T-cell (primary cell): ENCODE measurements at regions not wholly inside any gene's neighbourhood (a gene's known extent, or its start where the extent isn't known, plus 50 kb on each side); places are given as distances from the start of the nearest gene placed in this dataset.

Source experiments
- ATAC-seq, 4 experiments: fragments of 200-7000 bp in 3 of 4; fragments of 150-1000 bp in 1 of 4; cut with Tn5 transposase; replicated peaks in 1 of 4; 1 replicate in 3 of 4; 2 replicates in 1 of 4; pipeline ENCODE4 v1.10.0; 2021; ENCODE audit warnings: moderate library complexity in 3 of 4, mild to moderate bottlenecking in 2 of 4, moderate number of reproducible peaks in 1 of 4
- CTCF ChIA-PET, 2 donors: fragments of 300-600 bp; sonication (Branson Sonifier 250); formaldehyde crosslinking; loops; one replicate each; lab custom pipeline; 2022; ENCODE audit warnings: antibody characterized with exemption in 2 of 2; lab: Charles Lee
- POLR2A ChIA-PET, 2 donors: fragments of 300-600 bp; sonication (Branson Sonifier 250); formaldehyde crosslinking; loops; one replicate each; lab custom pipeline; 2022; ENCODE audit warnings: antibody characterized with exemption in 2 of 2; lab: Charles Lee
- DNase-seq, 35 experiments: peaks; one replicate each; pipeline versions ENCODE4 v3.0.0 to v3.0.0-alpha.2; 2013 to 2023
- H3K27ac ChIP-seq: one replicate; pipeline ENCODE4 v1.5.1; 2013; ENCODE audit warnings: low read length
- H3K27me3 ChIP-seq, 2 experiments: replicated peaks in 1 of 2; 1 replicate in 1 of 2; 2 replicates in 1 of 2; pipeline versions ENCODE4 v1.6.1 to v1.7.0; 2013; ENCODE audit warnings: low read length in 1 of 2, mixed read lengths in 1 of 2; ENCODE audit not compliant: control insufficient read depth in 2 of 2, insufficient read depth in 2 of 2; ENCODE audit errors: extremely low read depth in 1 of 2
- H3K36me3 ChIP-seq, 2 donors: 1 replicate in 1 of 2; 2 replicates in 1 of 2; pipeline versions ENCODE4 v1.6.1 to v1.7.0; 2013; ENCODE audit warnings: low read length in 1 of 2; ENCODE audit not compliant: control insufficient read depth in 2 of 2, insufficient read depth in 1 of 2; ENCODE audit errors: extremely low read depth in 1 of 2
- H3K4me1 ChIP-seq, 2 experiments: 1 replicate in 1 of 2; 2 replicates in 1 of 2; pipeline versions ENCODE4 v1.6.1 to v1.7.0; 2013; ENCODE audit warnings: low read length in 2 of 2, mixed read lengths in 1 of 2; ENCODE audit not compliant: insufficient read depth in 2 of 2, control insufficient read depth in 1 of 2; ENCODE audit errors: extremely low read depth in 1 of 2
- H3K4me3 ChIP-seq, 2 donors: 1 replicate in 1 of 2; 2 replicates in 1 of 2; pipeline versions ENCODE4 v1.5.1 to v1.7.0; 2013; ENCODE audit warnings: mild to moderate bottlenecking in 2 of 2, low read length in 1 of 2, moderate library complexity in 1 of 2; ENCODE audit not compliant: control insufficient read depth in 1 of 2; ENCODE audit errors: extremely low read depth in 1 of 2
- H3K9me3 ChIP-seq: 2 replicates; pipeline ENCODE4 v1.7.0; 2013
- H3K27ac Mint-ChIP-seq, 2 donors: one replicate each; pipeline ENCODE4 v1.8.0; 2020 to 2021; ENCODE audit warnings: mild to moderate bottlenecking in 2 of 2, mixed read lengths in 2 of 2
- H3K27me3 Mint-ChIP-seq, 2 donors: one replicate each; pipeline ENCODE4 v1.8.0; 2021 to 2022; ENCODE audit warnings: mixed read lengths in 2 of 2
- H3K36me3 Mint-ChIP-seq: one replicate; pipeline ENCODE4 v1.8.0; 2021; ENCODE audit warnings: mixed read lengths
- H3K4me1 Mint-ChIP-seq, 3 donors: one replicate each; pipeline ENCODE4 v1.8.0; 2020 to 2022; ENCODE audit warnings: mixed read lengths in 3 of 3, mild to moderate bottlenecking in 1 of 3
- H3K4me3 Mint-ChIP-seq, 3 donors: one replicate each; pipeline ENCODE4 v1.8.0; 2020 to 2022; ENCODE audit warnings: mild to moderate bottlenecking in 3 of 3, mixed read lengths in 3 of 3, moderate library complexity in 3 of 3
- H3K9me3 Mint-ChIP-seq, 3 donors: one replicate each; pipeline ENCODE4 v1.8.0; 2020 to 2022; ENCODE audit warnings: mixed read lengths in 3 of 3
- WGBS: methylation state at CpG from one replicate; pipeline ENCODE4 v1.1.5; 2013; ENCODE audit warnings: missing lambda C conversion rate; ENCODE audit not compliant: insufficient coverage; 5-methylcytosine and 5-hydroxymethylcytosine counted together

DNA sequence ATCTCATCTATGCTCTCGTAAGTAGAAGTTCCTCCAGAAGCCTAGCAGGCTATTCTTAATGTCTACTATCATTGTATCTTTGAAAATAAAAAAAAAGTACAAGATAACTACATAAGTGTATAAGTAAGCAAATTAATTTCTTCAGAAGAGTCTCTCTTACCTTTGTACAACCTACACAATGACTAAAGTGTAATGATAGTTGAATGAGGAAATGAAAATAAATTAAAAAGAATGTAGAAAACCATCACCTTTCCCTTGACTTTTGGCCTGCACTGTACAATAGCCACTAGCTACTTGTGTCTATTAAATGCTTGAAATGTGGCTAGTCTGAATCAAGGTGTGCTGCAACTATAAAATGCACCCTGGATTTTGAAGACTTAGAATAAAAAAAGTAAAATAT, 229.9 kb upstream of the FOXN3 start:
- H3K27ac ChIP-seq, result no peak overlapping the region
- Mint-ChIP-seq H3K36me3 (no peaks in the 10 kb centered on the region), H3K9me3 (no peaks in the 10 kb centered on the region), H3K4me3 (no peak overlapping the region), H3K27me3 (no peaks in the 10 kb centered on the region), H3K4me1 (peaks cover 16 to 24% (median 23%) of the 10 kb centered on the region in 3 donors), H3K27ac (no peak overlapping the region)
- WGBS, result no CpG with 5 or more reads among the region's 1 CpG
- H3K27me3 ChIP-seq, result peaks cover 0 to 4% of the 10 kb centered on the region in 2 experiments
- DNase-seq (no peak), ATAC-seq (no peak)
- H3K36me3 ChIP-seq, result no peaks in the 10 kb centered on the region
- ChIA-PET CTCF (no interaction called here), POLR2A (no interaction called here)
- H3K9me3 ChIP-seq, result no peaks in the 10 kb centered on the region
- peaks cover under 1% of the 10 kb centered on the region in 2 experiments for H3K4me1 ChIP-seq
- no peak overlapping the region for H3K4me3 ChIP-seq

DNA sequence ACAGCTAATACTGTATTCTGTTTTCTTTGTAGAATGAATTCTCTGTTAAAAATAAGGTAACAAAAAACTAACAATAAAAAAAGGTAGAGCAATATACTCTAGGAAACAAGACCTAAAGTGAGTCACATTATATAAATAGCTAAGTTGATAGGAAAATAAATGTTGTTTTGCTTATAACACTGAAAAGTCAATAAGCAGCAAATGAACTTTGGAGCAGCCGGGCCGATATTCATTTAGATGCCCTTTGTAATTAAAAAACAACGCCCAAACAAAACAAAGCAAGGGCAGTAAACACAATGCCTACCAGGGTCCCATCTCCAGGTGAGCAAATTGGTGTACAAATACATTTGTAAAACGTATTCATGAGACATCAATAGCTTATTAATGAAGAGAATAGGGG, 227.6 kb upstream of the FOXN3 start:
- ChIA-PET POLR2A (no interaction called here), CTCF (interaction anchor here in 1 of 2 donors (1.1 kb wide), 1 partner anchor 603 kb away, joined by 4 read pairs; no protein-coding TSS in a partner anchor)
- Mint-ChIP-seq H3K9me3 (no peaks in the 10 kb centered on the region), H3K4me3 (no peak overlapping the region), H3K36me3 (no peaks in the 10 kb centered on the region), H3K27ac (no peak overlapping the region), H3K27me3 (no peaks in the 10 kb centered on the region), H3K4me1 (peaks cover 28 to 37% (median 30%) of the 10 kb centered on the region in 3 donors)
- H3K36me3 ChIP-seq, result no peaks in the 10 kb centered on the region
- no peak overlapping the region for H3K4me3 ChIP-seq
- peaks cover 3 to 7% of the 10 kb centered on the region in 2 experiments for H3K4me1 ChIP-seq
- no peak overlapping the region for H3K27ac ChIP-seq
- H3K9me3 ChIP-seq, result no peaks in the 10 kb centered on the region
- H3K27me3 ChIP-seq, result peaks cover 0 to 4% of the 10 kb centered on the region in 2 experiments
- DNase-seq (no peak), ATAC-seq (no peak)
- WGBS, result 100% methylated on average over 2 of the region's 4 CpGs

DNA sequence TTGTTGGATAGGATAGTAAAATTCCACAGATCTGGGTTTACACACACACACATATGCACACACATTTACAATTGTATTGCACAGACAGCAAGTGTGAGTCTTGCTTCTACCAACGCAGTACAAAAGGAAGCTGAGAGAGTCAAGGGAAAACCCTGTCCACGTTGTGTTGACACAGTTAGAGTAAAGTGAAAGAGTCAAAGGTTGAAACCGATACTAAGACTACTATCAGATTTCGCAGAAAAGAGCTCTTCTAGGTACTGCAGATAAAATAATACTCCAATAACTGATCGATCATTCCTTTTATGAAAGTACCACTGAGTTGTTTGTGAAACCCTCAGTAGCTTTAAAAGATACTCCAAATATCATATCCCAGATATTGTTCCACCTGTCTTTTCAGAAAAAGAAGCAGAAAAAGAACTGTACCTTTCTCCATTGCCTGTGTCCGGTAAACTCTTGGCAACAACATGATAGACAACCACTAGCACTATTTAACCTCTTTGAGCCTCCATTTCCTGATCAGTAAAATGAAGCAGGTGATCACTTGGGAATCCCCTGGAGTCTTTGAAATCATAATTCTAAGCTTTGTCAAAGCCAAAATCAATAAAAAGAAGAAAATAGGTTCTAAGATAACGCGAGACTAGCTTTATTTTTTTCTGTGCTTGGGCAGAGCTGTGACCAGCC, 224.6 kb upstream of the FOXN3 start:
- WGBS, result 0% methylated on average over 1 of the region's 8 CpGs
- DNase-seq (peak in 4 of 35 experiments; percentile 4 to 68 (median 9)), ATAC-seq (peak; percentile 84 to 93 (median 90))
- peak overlapping the region; percentile 89 to 95 for H3K27ac Mint-ChIP-seq
- ChIA-PET POLR2A (interaction anchor here (0.6 to 1.0 kb wide), 4 partner anchors 21 to 226 kb away, joined by 3 to 4 read pairs (median 3); no protein-coding TSS in a partner anchor), CTCF (interaction anchor here in 1 of 2 donors (1.2 to 1.7 kb wide), 2 partner anchors 76 to 80 kb away, joined by 5 read pairs; no protein-coding TSS in a partner anchor)
- peak overlapping the region in 1 of 2 donors; percentile 14 for H3K4me3 ChIP-seq
- H3K4me3 Mint-ChIP-seq, result peak overlapping the region; percentile 60 to 70 (median 66)
- H3K27me3 ChIP-seq, result no peaks in the 10 kb centered on the region
- peaks cover 45 to 54% (median 46%) of the 10 kb centered on the region in 3 donors for H3K4me1 Mint-ChIP-seq
- peaks cover 7% of the 10 kb centered on the region in 2 experiments for H3K4me1 ChIP-seq
- H3K27ac ChIP-seq, result peak overlapping the region; percentile 82
- no peaks in the 10 kb centered on the region for H3K9me3 Mint-ChIP-seq
- H3K36me3 Mint-ChIP-seq, result no peaks in the 10 kb centered on the region
- no peaks in the 10 kb centered on the region for H3K36me3 ChIP-seq
- no peaks in the 10 kb centered on the region for H3K9me3 ChIP-seq
- H3K27me3 Mint-ChIP-seq, result no peaks in the 10 kb centered on the region

DNA sequence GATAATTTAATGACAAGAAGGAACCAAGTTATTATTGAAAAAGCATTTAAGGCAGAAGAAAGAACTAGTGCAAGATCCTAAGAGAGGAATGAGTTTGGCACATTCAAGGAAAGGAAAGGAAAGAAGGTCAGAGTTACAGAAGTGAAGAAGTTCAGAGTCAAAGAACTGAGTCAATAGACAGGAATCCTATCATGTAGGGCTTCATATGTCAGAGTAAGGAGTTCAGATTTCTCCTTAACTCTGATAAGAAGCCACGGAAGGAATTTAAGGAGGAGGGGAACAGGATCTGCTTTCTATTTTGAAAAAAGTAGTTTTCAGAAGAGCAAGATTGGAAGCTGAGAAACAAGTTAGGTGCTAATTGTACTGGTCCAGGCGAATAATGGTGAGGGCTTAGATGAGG, 223.1 kb upstream of the FOXN3 start:
- 100% methylated on average over 2 of the region's 2 CpGs for WGBS
- no peaks in the 10 kb centered on the region for H3K9me3 Mint-ChIP-seq
- H3K27ac Mint-ChIP-seq, result peak overlapping the region; percentile 35 to 55
- Histone ChIP-seq H3K4me3 (no peak overlapping the region), H3K4me1 (peaks cover 7% of the 10 kb centered on the region in 2 experiments), H3K27ac (no peak overlapping the region), H3K9me3 (no peaks in the 10 kb centered on the region), H3K27me3 (no peaks in the 10 kb centered on the region), H3K36me3 (no peaks in the 10 kb centered on the region)
- H3K27me3 Mint-ChIP-seq, result no peaks in the 10 kb centered on the region
- ChIA-PET POLR2A (no interaction called here), CTCF (interaction anchor here (0.6 to 1.4 kb wide), 2 partner anchors 81 to 463 kb away, joined by 4 to 5 read pairs; no protein-coding TSS in a partner anchor)
- no peak for ATAC-seq
- no peak for DNase-seq
- peaks cover 45 to 54% (median 51%) of the 10 kb centered on the region in 3 donors for H3K4me1 Mint-ChIP-seq
- no peak overlapping the region for H3K4me3 Mint-ChIP-seq
- no peaks in the 10 kb centered on the region for H3K36me3 Mint-ChIP-seq

DNA sequence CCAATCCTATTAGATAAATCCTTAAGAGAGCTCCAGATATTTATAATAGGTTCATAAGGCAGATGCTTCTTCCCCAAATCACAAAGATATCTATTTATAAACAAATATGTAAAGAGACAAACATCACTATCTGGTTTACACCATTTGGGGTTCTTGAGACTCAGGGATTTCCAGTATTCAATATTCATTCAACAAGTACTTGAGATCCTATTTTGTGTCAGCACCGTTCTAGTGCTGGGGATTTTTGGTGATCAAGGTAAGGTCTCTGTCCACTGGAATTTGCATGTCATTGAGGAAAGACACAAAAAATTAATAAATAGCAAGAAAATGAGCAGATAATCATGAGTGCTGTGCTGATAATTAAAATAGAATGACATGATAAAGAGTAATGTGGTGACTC, 222.7 kb upstream of the FOXN3 start:
- Mint-ChIP-seq H3K4me3 (no peak overlapping the region), H3K36me3 (no peaks in the 10 kb centered on the region), H3K4me1 (peaks cover 45 to 54% (median 51%) of the 10 kb centered on the region in 3 donors), H3K27ac (peak overlapping the region; percentile 35 to 55), H3K27me3 (no peaks in the 10 kb centered on the region), H3K9me3 (no peaks in the 10 kb centered on the region)
- Histone ChIP-seq H3K27ac (no peak overlapping the region), H3K9me3 (no peaks in the 10 kb centered on the region), H3K27me3 (no peaks in the 10 kb centered on the region), H3K4me3 (no peak overlapping the region), H3K4me1 (peaks cover 7% of the 10 kb centered on the region in 2 experiments), H3K36me3 (no peaks in the 10 kb centered on the region)
- DNase-seq (no peak), ATAC-seq (no peak)
- CTCF ChIA-PET, result interaction anchor here in 1 of 2 donors (1.4 kb wide), 1 partner anchor 81 kb away, joined by 5 read pairs; no protein-coding TSS in a partner anchor
- POLR2A ChIA-PET, result interaction anchor here in 1 of 2 donors (0.7 kb wide), 1 partner anchor 81 kb away, joined by 3 read pairs; no protein-coding TSS in a partner anchor
- no CpG with 5 or more reads among the region's 1 CpG for WGBS

DNA sequence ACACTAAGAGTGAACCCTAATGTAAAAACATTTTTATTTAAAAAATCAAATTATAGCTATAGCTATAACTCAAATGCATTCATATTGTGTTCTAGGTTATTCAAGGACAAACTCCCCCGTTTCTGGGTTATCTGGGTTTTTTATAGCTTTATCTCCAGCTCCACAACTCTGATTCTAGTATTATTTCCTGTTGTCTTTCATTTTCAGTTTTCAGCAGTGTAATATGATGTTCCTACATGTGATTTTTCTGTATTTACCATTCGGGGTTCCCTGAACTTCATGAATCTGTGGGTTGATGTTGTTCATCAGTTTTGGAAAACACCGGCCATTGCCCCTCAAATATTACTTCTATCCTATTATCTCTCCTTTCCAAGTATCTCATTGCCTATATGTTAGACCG, 221.9 kb upstream of the FOXN3 start:
- H3K4me3 ChIP-seq, result no peak overlapping the region
- no peaks in the 10 kb centered on the region for H3K9me3 ChIP-seq
- H3K27ac ChIP-seq, result peak overlapping the region; percentile 14
- Mint-ChIP-seq H3K27ac (peak overlapping the region; percentile 81 to 83), H3K9me3 (no peaks in the 10 kb centered on the region), H3K36me3 (no peaks in the 10 kb centered on the region), H3K4me3 (peak overlapping the region; percentile 19 to 34 (median 26)), H3K4me1 (peaks cover 45 to 54% (median 51%) of the 10 kb centered on the region in 3 donors), H3K27me3 (no peaks in the 10 kb centered on the region)
- peak in 2 of 4 experiments; percentile 38 to 58 for ATAC-seq
- H3K4me1 ChIP-seq, result peaks cover 7% of the 10 kb centered on the region in 2 experiments
- DNase-seq, result peak in 1 of 35 experiments; percentile 29
- ChIA-PET POLR2A (interaction anchor here in 1 of 2 donors (0.6 kb wide), 1 partner anchor 8 kb away, joined by 4 read pairs; no protein-coding TSS in a partner anchor), CTCF (interaction anchor here in 1 of 2 donors (0.6 to 1.4 kb wide), 2 partner anchors 19 to 82 kb away, joined by 3 to 5 read pairs; no protein-coding TSS in a partner anchor)
- no peaks in the 10 kb centered on the region for H3K36me3 ChIP-seq
- whole genome bisulfite sequencing, result 60% methylated on average over 1 of the region's 4 CpGs
- H3K27me3 ChIP-seq, result no peaks in the 10 kb centered on the region
